ENCODE measurements at regions not wholly inside any gene's neighbourhood (a gene's known extent, or its start where the extent isn't known, plus 50 kb on each side); places are given as distances from the start of the nearest gene placed in this dataset.

GRCh38 chr4:20403846-20404245, 152.1 kb downstream of the SLIT2 start:
- H3K4me3 ChIP-seq, result no peak overlapping the region
- H3K9me2 ChIP-seq (ENCODE audit: insufficient read depth), result no peaks in the 10 kb centered on the region
- H3K4me1 ChIP-seq (ENCODE audit: insufficient read depth), result no peaks in the 10 kb centered on the region
- Mint-ChIP-seq H3K36me3 (ENCODE audit: low read depth) (no peaks in the 10 kb centered on the region), H3K4me3 (no peak overlapping the region), H3K27me3 (ENCODE audit: insufficient read depth, low read depth, poor library complexity) (no peaks in the 10 kb centered on the region), H3K9me3 (no peaks in the 10 kb centered on the region), H3K27ac (peak overlapping the region; percentile 30; the same call in 1 of the 2 replicates), H3K4me1 (peaks cover 7% of the 10 kb centered on the region)
- no peaks in the 10 kb centered on the region for H3K79me2 ChIP-seq (replicated peaks; ENCODE audit: insufficient read depth)
- no peak overlapping the region for H2AFZ ChIP-seq
- DNase-seq (ENCODE audit: low spot score), result no peak
- H3K27me3 ChIP-seq (ENCODE audit: insufficient read depth), result no peaks in the 10 kb centered on the region
- TF ChIP-seq POLR2AphosphoS5 (IDR thresholded peaks at IDR 0.05; ENCODE audit: low read depth), result no peak
- TF ChIP-seq, protein P1, sequence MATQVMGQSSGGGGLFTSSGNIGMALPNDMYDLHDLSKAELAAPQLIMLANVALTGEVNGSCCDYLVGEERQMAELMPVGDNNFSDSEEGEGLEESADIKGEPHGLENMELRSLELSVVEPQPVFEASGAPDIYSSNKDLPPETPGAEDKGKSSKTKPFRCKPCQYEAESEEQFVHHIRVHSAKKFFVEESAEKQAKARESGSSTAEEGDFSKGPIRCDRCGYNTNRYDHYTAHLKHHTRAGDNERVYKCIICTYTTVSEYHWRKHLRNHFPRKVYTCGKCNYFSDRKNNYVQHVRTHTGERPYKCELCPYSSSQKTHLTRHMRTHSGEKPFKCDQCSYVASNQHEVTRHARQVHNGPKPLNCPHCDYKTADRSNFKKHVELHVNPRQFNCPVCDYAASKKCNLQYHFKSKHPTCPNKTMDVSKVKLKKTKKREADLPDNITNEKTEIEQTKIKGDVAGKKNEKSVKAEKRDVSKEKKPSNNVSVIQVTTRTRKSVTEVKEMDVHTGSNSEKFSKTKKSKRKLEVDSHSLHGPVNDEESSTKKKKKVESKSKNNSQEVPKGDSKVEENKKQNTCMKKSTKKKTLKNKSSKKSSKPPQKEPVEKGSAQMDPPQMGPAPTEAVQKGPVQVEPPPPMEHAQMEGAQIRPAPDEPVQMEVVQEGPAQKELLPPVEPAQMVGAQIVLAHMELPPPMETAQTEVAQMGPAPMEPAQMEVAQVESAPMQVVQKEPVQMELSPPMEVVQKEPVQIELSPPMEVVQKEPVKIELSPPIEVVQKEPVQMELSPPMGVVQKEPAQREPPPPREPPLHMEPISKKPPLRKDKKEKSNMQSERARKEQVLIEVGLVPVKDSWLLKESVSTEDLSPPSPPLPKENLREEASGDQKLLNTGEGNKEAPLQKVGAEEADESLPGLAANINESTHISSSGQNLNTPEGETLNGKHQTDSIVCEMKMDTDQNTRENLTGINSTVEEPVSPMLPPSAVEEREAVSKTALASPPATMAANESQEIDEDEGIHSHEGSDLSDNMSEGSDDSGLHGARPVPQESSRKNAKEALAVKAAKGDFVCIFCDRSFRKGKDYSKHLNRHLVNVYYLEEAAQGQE (IDR thresholded peaks at IDR 0.05; ENCODE audit: unreplicated experiment), result no peak
- TF ChIP-seq, protein P2, sequence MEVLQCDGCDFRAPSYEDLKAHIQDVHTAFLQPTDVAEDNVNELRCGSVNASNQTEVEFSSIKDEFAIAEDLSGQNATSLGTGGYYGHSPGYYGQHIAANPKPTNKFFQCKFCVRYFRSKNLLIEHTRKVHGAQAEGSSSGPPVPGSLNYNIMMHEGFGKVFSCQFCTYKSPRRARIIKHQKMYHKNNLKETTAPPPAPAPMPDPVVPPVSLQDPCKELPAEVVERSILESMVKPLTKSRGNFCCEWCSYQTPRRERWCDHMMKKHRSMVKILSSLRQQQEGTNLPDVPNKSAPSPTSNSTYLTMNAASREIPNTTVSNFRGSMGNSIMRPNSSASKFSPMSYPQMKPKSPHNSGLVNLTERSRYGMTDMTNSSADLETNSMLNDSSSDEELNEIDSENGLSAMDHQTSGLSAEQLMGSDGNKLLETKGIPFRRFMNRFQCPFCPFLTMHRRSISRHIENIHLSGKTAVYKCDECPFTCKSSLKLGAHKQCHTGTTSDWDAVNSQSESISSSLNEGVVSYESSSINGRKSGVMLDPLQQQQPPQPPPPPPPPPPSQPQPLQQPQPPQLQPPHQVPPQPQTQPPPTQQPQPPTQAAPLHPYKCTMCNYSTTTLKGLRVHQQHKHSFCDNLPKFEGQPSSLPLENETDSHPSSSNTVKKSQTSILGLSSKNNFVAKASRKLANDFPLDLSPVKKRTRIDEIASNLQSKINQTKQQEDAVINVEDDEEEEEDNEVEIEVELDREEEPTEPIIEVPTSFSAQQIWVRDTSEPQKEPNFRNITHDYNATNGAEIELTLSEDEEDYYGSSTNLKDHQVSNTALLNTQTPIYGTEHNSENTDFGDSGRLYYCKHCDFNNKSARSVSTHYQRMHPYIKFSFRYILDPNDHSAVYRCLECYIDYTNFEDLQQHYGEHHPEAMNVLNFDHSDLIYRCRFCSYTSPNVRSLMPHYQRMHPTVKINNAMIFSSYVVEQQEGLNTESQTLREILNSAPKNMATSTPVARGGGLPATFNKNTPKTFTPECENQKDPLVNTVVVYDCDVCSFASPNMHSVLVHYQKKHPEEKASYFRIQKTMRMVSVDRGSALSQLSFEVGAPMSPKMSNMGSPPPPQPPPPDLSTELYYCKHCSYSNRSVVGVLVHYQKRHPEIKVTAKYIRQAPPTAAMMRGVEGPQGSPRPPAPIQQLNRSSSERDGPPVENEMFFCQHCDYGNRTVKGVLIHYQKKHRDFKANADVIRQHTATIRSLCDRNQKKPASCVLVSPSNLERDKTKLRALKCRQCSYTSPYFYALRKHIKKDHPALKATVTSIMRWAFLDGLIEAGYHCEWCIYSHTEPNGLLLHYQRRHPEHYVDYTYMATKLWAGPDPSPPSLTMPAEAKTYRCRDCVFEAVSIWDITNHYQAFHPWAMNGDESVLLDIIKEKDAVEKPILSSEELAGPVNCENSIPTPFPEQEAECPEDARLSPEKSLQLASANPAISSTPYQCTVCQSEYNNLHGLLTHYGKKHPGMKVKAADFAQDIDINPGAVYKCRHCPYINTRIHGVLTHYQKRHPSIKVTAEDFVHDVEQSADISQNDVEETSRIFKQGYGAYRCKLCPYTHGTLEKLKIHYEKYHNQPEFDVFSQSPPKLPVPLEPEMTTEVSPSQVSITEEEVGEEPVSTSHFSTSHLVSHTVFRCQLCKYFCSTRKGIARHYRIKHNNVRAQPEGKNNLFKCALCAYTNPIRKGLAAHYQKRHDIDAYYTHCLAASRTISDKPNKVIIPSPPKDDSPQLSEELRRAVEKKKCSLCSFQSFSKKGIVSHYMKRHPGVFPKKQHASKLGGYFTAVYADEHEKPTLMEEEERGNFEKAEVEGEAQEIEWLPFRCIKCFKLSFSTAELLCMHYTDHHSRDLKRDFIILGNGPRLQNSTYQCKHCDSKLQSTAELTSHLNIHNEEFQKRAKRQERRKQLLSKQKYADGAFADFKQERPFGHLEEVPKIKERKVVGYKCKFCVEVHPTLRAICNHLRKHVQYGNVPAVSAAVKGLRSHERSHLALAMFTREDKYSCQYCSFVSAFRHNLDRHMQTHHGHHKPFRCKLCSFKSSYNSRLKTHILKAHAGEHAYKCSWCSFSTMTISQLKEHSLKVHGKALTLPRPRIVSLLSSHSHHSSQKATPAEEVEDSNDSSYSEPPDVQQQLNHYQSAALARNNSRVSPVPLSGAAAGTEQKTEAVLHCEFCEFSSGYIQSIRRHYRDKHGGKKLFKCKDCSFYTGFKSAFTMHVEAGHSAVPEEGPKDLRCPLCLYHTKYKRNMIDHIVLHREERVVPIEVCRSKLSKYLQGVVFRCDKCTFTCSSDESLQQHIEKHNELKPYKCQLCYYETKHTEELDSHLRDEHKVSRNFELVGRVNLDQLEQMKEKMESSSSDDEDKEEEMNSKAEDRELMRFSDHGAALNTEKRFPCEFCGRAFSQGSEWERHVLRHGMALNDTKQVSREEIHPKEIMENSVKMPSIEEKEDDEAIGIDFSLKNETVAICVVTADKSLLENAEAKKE (CRISPR knock-in tag; IDR thresholded peaks at IDR 0.05), result no peak
- no peak for TF ChIP-seq JUNB (IDR thresholded peaks at IDR 0.05; ENCODE audit: unreplicated experiment)
- TF ChIP-seq NANOG (IDR thresholded peaks at IDR 0.05; ENCODE audit: borderline replicate concordance), result no peak
- TF ChIP-seq CTCF (conservative IDR thresholded peaks at IDR 0.05; ENCODE audit: low read depth in 2 of 2), result no peak
- no peak for TF ChIP-seq EZH2phosphoT487 (IDR thresholded peaks at IDR 0.05; ENCODE audit: unreplicated experiment)
- H3K4me2 ChIP-seq, result no peak overlapping the region
- H3K27ac ChIP-seq (ENCODE audit: low read depth), result no peak overlapping the region
- no peaks in the 10 kb centered on the region for H3F3A ChIP-seq (replicated peaks; ENCODE audit: low read depth)
- no peaks in the 10 kb centered on the region for H3K36me3 ChIP-seq (ENCODE audit: insufficient read depth)
- no peaks in the 10 kb centered on the region for H4K20me1 ChIP-seq (replicated peaks; ENCODE audit: insufficient read depth)
- ATAC-seq, result no peak

All from GM23338 (cell line).